Panc1 (cell line): ENCODE measurements at regions not wholly inside any gene's neighbourhood (a gene's known extent, or its start where the extent isn't known, plus 50 kb on each side); places are given as distances from the start of the nearest gene placed in this dataset.

Experiments used
- ATAC-seq: fragments of 200-7000 bp; cut with Tn5 transposase; 2 replicates; pipeline ENCODE4 v1.9.1; 2020; ENCODE audit warnings: mild to moderate bottlenecking, moderate library complexity
- BruUV-seq: library from RNA; stranded (reverse); fragments of 400-500 nt; replicated peaks from 2 replicates; lab custom pipeline; 2021; lab: Mats Ljungman, UMichigan
- CTCF ChIA-PET: fragments of 300-600 bp; sonication (Branson Sonifier 250); formaldehyde crosslinking; loops from one replicate; lab custom pipeline; 2022; ENCODE audit warnings: antibody characterized with exemption; lab: Charles Lee
- POLR2A ChIA-PET: fragments of 300-600 bp; sonication (Branson Sonifier 250); formaldehyde crosslinking; loops from one replicate; lab custom pipeline; 2022; ENCODE audit warnings: antibody characterized with exemption; lab: Charles Lee
- DNase-seq: peaks from one replicate; pipeline ENCODE4 v3.0.0-alpha.2; 2010; ENCODE audit warnings: low read depth, low spot score
- H3K27ac ChIP-seq: 2 replicates; pipeline ENCODE4 v1.5.1; 2011; ENCODE audit warnings: mild to moderate bottlenecking, low read length, inconsistent platforms
- H3K27me3 ChIP-seq: fragments of 200-500 bp; sonication (Bioruptor generic); 2 replicates; pipeline ENCODE4 v1.6.0; 2014; ENCODE audit warnings: low read length, inconsistent platforms; ENCODE audit not compliant: control insufficient read depth, insufficient read depth
- H3K36me3 ChIP-seq: fragments of 200-500 bp; sonication (Bioruptor generic); 2 replicates; pipeline ENCODE4 v1.5.1; 2014; ENCODE audit warnings: inconsistent platforms, mild to moderate bottlenecking, low read length, moderate library complexity; ENCODE audit not compliant: control insufficient read depth, insufficient read depth
- H3K4me1 ChIP-seq: 2 replicates; pipeline ENCODE4 v1.5.1; 2011; ENCODE audit warnings: inconsistent platforms, mild to moderate bottlenecking, low read length, moderate library complexity; ENCODE audit not compliant: control insufficient read depth, insufficient read depth
- H3K4me3 ChIP-seq, 2 experiments: 2 replicates each; pipeline ENCODE4 v1.5.1; 2011 to 2012; ENCODE audit warnings: low read depth in 2 of 2, low read length in 2 of 2, mild to moderate bottlenecking in 2 of 2, inconsistent platforms in 1 of 2, moderate library complexity in 1 of 2
- H3K9me3 ChIP-seq: fragments of 200-500 bp; sonication (Bioruptor generic); 2 replicates; pipeline ENCODE4 v1.5.1; 2014; ENCODE audit warnings: low read depth, mild to moderate bottlenecking, inconsistent platforms, low read length, moderate library complexity; ENCODE audit not compliant: control insufficient read depth, insufficient read depth
- POLR2AphosphoS5 ChIP-seq: IDR thresholded peaks from 2 replicates; pipeline ENCODE4 v1.6.1; 2012; ENCODE audit warnings: mild to moderate bottlenecking, low read depth, low read length, moderate library complexity
- REST ChIP-seq, 2 experiments: IDR thresholded peaks; 2 replicates each; pipeline ENCODE4 v1.6.1; 2011 to 2012; ENCODE audit warnings: low read depth in 2 of 2, control low read depth in 1 of 2, low read length in 1 of 2, mild to moderate bottlenecking in 1 of 2, moderate library complexity in 1 of 2; ENCODE audit not compliant: insufficient read depth in 1 of 2
- SIN3A ChIP-seq: IDR thresholded peaks from 2 replicates; pipeline ENCODE4 v1.6.1; 2012; ENCODE audit warnings: low read depth, mild to moderate bottlenecking, low read length, moderate library complexity, borderline replicate concordance; ENCODE audit not compliant: insufficient read depth
- TCF7L2 ChIP-seq: IDR thresholded peaks from 2 replicates; pipeline ENCODE4 v1.6.1; 2011; ENCODE audit warnings: mild to moderate bottlenecking, low read depth, low read length, inconsistent platforms
- in situ Hi-C: cut with HindIII; loops from 2 replicates; pipeline ENCODE4 v1.10.0; 2016; ENCODE audit warnings: low sequenced_read_pairs, low pct_unique_long_range_greater_than_20kb
- intact Hi-C: fragments of 100-400 bp; cut with micrococcal nuclease; formaldehyde crosslinking; loops from one replicate; pipeline ENCODE4 v1.10.0; 2022; ENCODE audit not compliant: unreplicated experiment
- TF ChIP-seq, protein P1 (sequence below): fragments of 450-650 bp; IDR thresholded peaks from 2 replicates; pipeline ENCODE4 v1.5.1; 2017; ENCODE audit warnings: mild to moderate bottlenecking

DNA sequence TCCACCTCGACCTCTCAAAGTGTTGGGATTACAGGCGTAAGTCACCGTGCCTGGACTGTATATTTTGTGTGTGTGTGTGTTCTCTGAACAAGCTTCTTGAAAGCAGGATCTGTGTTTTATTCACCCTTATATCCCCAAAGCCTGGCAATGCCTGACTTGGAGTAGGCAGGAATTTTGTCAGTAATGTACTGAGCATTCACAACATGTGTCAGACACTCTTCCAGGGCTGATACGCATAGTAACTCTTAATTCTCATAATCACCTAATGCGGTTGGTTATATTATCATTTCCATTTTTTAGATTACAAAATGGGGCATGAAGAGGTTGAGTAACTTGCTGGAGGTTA is 50.4 kb upstream of the PLEKHG3 start:
- ChIA-PET POLR2A (no interaction called here), CTCF (no interaction called here)
- Histone ChIP-seq H3K27me3 (no peaks in the 10 kb centered on the region), H3K9me3 (no peaks in the 10 kb centered on the region), H3K36me3 (no peaks in the 10 kb centered on the region), H3K4me1 (no peaks in the 10 kb centered on the region), H3K27ac (no peak overlapping the region), H3K4me3 (no peak overlapping the region)
- TF ChIP-seq TCF7L2 = no peak
- TF ChIP-seq POLR2AphosphoS5 = no peak
- TF ChIP-seq REST (IDR thresholded peaks at IDR 0.05; ENCODE audit: insufficient read depth in 1 of 2, low read depth in 2 of 2, low read length in 1 of 2) = no peak
- TF ChIP-seq, protein P1, sequence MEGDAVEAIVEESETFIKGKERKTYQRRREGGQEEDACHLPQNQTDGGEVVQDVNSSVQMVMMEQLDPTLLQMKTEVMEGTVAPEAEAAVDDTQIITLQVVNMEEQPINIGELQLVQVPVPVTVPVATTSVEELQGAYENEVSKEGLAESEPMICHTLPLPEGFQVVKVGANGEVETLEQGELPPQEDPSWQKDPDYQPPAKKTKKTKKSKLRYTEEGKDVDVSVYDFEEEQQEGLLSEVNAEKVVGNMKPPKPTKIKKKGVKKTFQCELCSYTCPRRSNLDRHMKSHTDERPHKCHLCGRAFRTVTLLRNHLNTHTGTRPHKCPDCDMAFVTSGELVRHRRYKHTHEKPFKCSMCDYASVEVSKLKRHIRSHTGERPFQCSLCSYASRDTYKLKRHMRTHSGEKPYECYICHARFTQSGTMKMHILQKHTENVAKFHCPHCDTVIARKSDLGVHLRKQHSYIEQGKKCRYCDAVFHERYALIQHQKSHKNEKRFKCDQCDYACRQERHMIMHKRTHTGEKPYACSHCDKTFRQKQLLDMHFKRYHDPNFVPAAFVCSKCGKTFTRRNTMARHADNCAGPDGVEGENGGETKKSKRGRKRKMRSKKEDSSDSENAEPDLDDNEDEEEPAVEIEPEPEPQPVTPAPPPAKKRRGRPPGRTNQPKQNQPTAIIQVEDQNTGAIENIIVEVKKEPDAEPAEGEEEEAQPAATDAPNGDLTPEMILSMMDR = no peak
- TF ChIP-seq SIN3A = no peak
- intact Hi-C loops (no loop called here), in situ Hi-C loops (no loop called here)
- DNase-seq (no peak), ATAC-seq (no peak)
- no TSS peak for BruUV-seq

DNA sequence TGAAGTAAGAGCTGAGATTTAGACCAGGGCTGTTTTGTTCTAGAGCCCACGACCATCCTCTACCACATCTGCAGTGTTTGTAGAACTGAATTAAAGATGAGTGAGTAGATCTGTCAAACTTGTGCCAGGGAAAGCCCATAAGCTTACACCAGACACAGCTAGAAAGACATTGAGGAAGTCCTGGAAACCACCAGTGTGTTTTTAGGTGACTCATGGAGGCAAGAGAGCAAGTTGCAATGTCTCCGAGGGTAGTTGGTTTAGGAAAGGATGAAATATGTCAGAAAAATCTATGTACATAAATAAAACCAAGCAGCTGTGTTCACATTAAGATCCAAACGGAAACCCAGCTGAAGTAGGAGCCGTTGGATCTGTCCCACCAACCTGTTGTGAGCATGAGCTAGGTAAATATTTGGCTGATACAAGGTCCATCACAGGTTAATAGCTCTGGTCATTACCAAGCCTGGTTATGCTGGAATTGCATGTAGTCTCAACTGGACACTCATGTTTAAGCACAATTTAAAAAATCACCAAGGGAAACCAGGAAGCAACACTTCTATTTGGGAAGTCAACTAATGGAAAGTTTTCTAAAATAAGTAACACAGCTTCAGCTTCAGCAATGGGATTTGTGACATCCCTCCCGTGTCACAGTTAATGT is 49.9 kb upstream of the PLEKHG3 start:
- POLR2A ChIA-PET = no interaction called here
- H3K36me3 ChIP-seq = no peaks in the 10 kb centered on the region
- CTCF ChIA-PET = no interaction called here
- DNase-seq (no peak), ATAC-seq (no peak)
- in situ Hi-C loops = no loop called here
- no peak overlapping the region for H3K27ac ChIP-seq
- no peaks in the 10 kb centered on the region for H3K27me3 ChIP-seq
- TF ChIP-seq POLR2AphosphoS5 (no peak), TCF7L2 (no peak), SIN3A (no peak), REST (IDR thresholded peaks at IDR 0.05; ENCODE audit: insufficient read depth in 1 of 2, low read depth in 2 of 2, low read length in 1 of 2) (no peak)
- TF ChIP-seq, protein P1 = no peak
- intact Hi-C loops = no loop called here
- BruUV-seq = no TSS peak
- H3K9me3 ChIP-seq = no peaks in the 10 kb centered on the region
- no peaks in the 10 kb centered on the region for H3K4me1 ChIP-seq
- H3K4me3 ChIP-seq = no peak overlapping the region
